ENCODE measurements at regions not wholly inside any gene's neighbourhood (a gene's known extent, or its start where the extent isn't known, plus 50 kb on each side); places are given as distances from the start of the nearest gene placed in this dataset.

GRCh38 chr2:48249631-48250473 is 64.6 kb upstream of the FOXN2 start (continued):
- TF ChIP-seq ZNF280B (CRISPR knock-in tag; IDR thresholded peaks at IDR 0.05; ENCODE audit: borderline replicate concordance) (no peak), ZBTB33 (CRISPR knock-in tag; IDR thresholded peaks at IDR 0.05) (peak; percentile 41; the same call in 1 of the 2 replicates), ZNF337 (CRISPR knock-in tag; IDR thresholded peaks at IDR 0.05; ENCODE audit: borderline replicate concordance, low read depth) (no peak), SOX13 (IDR thresholded peaks at IDR 0.05) (no peak), SOX13 (CRISPR knock-in tag; conservative IDR thresholded peaks at IDR 0.05 in 1 of 2, IDR thresholded peaks at IDR 0.05 in 1 of 2) (peak in 1 of 2 experiments; percentile 76; a peak in 2 of 4 replicates), ZNF12 (CRISPR knock-in tag; IDR thresholded peaks at IDR 0.05) (peak; percentile 81; the same call in 1 of the 2 replicates), SOX6 (IDR thresholded peaks at IDR 0.05) (no peak), SOX6 (CRISPR knock-in tag; IDR thresholded peaks at IDR 0.05) (peak; percentile 86), SP5 (CRISPR knock-in tag; IDR thresholded peaks at IDR 0.05; ENCODE audit: borderline replicate concordance, low read depth) (peak; percentile 79), ZMAT5 (CRISPR knock-in tag; IDR thresholded peaks at IDR 0.05; ENCODE audit: borderline replicate concordance, low read depth) (no peak), ZFP62 (CRISPR knock-in tag; IDR thresholded peaks at IDR 0.05) (no peak), ZBTB8A (CRISPR knock-in tag; IDR thresholded peaks at IDR 0.05; ENCODE audit: borderline replicate concordance, low read depth) (no peak), CBX5 (CRISPR knock-in tag; IDR thresholded peaks at IDR 0.05; ENCODE audit: borderline replicate concordance) (peak; percentile 80; the same call in 1 of the 2 replicates), MZF1 (CRISPR knock-in tag; IDR thresholded peaks at IDR 0.05; ENCODE audit: borderline replicate concordance) (no peak), ZNF556 (CRISPR knock-in tag; IDR thresholded peaks at IDR 0.05; ENCODE audit: borderline replicate concordance) (peak; percentile 93; the same call in 1 of the 2 replicates), ZNF33B (CRISPR knock-in tag; IDR thresholded peaks at IDR 0.05) (no peak), PPARG (CRISPR knock-in tag; conservative IDR thresholded peaks at IDR 0.05) (peak; percentile 67), HMGXB4 (CRISPR knock-in tag; IDR thresholded peaks at IDR 0.05; ENCODE audit: borderline replicate concordance in 1 of 2, low read depth in 1 of 2) (no peak), NFYB (CRISPR knock-in tag; IDR thresholded peaks at IDR 0.05) (no peak)
- TF ChIP-seq, protein P1, sequence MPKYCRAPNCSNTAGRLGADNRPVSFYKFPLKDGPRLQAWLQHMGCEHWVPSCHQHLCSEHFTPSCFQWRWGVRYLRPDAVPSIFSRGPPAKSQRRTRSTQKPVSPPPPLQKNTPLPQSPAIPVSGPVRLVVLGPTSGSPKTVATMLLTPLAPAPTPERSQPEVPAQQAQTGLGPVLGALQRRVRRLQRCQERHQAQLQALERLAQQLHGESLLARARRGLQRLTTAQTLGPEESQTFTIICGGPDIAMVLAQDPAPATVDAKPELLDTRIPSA (CRISPR knock-in tag; IDR thresholded peaks at IDR 0.05; ENCODE audit: borderline replicate concordance): no peak
- TF ChIP-seq, protein P2, sequence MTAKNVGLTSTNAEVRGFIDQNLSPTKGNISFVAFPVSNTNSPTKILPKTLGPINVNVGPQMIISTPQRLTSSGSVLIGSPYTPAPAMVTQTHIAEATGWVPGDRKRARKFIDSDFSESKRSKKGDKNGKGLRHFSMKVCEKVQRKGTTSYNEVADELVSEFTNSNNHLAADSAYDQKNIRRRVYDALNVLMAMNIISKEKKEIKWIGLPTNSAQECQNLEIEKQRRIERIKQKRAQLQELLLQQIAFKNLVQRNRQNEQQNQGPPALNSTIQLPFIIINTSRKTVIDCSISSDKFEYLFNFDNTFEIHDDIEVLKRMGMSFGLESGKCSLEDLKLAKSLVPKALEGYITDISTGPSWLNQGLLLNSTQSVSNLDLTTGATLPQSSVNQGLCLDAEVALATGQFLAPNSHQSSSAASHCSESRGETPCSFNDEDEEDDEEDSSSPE (CRISPR knock-in tag; IDR thresholded peaks at IDR 0.05): peak; percentile 28; the same call in 1 of the 2 replicates
